H1 (cell line): ENCODE measurements at regions not wholly inside any gene's neighbourhood (a gene's known extent, or its start where the extent isn't known, plus 50 kb on each side); places are given as distances from the start of the nearest gene placed in this dataset.

Experiments used
- CTCF ChIA-PET: fragments of 300-600 bp; sonication (Branson Sonifier 250); formaldehyde crosslinking; loops from one replicate; lab custom pipeline; 2021; ENCODE audit not compliant: partially characterized antibody; lab: Charles Lee
- POLR2A ChIA-PET: fragments of 300-600 bp; sonication (Branson Sonifier 250); formaldehyde crosslinking; loops from one replicate; lab custom pipeline; 2021; ENCODE audit warnings: inconsistent platforms; ENCODE audit not compliant: partially characterized antibody; lab: Charles Lee
- DNase-seq, 2 experiments: peaks; one replicate each; pipeline versions ENCODE4 v3.0.0 to v3.0.0-alpha.2; 2010 to 2022; ENCODE audit warnings: low spot score in 2 of 2, low read depth in 1 of 2, mixed read lengths in 1 of 2
- FAIRE-seq: peaks from 2 replicates; lab custom pipeline; 2011; peaks lifted over from hg19 to GRCh38; lab: Jason Lieb, UNC
- H2AFZ ChIP-seq: 2 replicates; pipeline ENCODE4 v1.8.1; 2012; ENCODE audit warnings: low read length, inconsistent platforms
- H2AK5ac ChIP-seq: 2 replicates; pipeline ENCODE4 v1.6.1; 2013; ENCODE audit warnings: low read depth, low read length
- H2BK120ac ChIP-seq: replicated peaks from 2 replicates; pipeline ENCODE3; 2013; ENCODE audit warnings: low read depth, low read length, inconsistent platforms
- H2BK12ac ChIP-seq: 2 replicates; pipeline ENCODE4 v1.6.1; 2013; ENCODE audit warnings: low read depth, low read length
- H2BK15ac ChIP-seq: 2 replicates; pipeline ENCODE4 v1.6.1; 2013; ENCODE audit warnings: low read length
- H2BK20ac ChIP-seq: 2 replicates; pipeline ENCODE4 v1.6.1; 2013; ENCODE audit warnings: low read length
- H2BK5ac ChIP-seq: 2 replicates; pipeline ENCODE4 v1.6.1; 2013; ENCODE audit warnings: low read depth, low read length
- H3K14ac ChIP-seq: 2 replicates; pipeline ENCODE4 v1.6.1; 2013; ENCODE audit warnings: inconsistent platforms; ENCODE audit not compliant: insufficient read length
- H3K18ac ChIP-seq: 2 replicates; pipeline ENCODE4 v1.6.1; 2013; ENCODE audit warnings: low read length; ENCODE audit errors: extremely low read depth
- H3K23ac ChIP-seq: 2 replicates; pipeline ENCODE4 v1.6.1; 2013; ENCODE audit warnings: inconsistent platforms; ENCODE audit not compliant: insufficient read length
- H3K23me2 ChIP-seq: 2 replicates; pipeline ENCODE4 v1.6.1; 2013; ENCODE audit warnings: low read depth, low read length
- H3K27ac ChIP-seq: 2 replicates; pipeline ENCODE4 v1.6.1; 2011; ENCODE audit warnings: low read depth, low read length, inconsistent platforms
- H3K27me3 ChIP-seq, 4 experiments: replicated peaks in 1 of 4; 1 replicate in 1 of 4; 2 replicates in 3 of 4; pipeline versions ENCODE4 v1.6.1 to v1.8.1; 2011 to 2013; ENCODE audit warnings: low read length in 3 of 4, mild to moderate bottlenecking in 3 of 4, inconsistent platforms in 2 of 4, mixed read lengths in 2 of 4, moderate library complexity in 1 of 4; ENCODE audit not compliant: control insufficient read depth in 3 of 4, insufficient read depth in 3 of 4; ENCODE audit errors: extremely low read depth in 1 of 4
- H3K36me3 ChIP-seq, 4 experiments: 2 replicates each; pipeline versions ENCODE4 v1.6.1 to v1.8.1; 2011 to 2013; ENCODE audit warnings: mild to moderate bottlenecking in 4 of 4, low read length in 3 of 4, moderate library complexity in 2 of 4, control low read depth in 1 of 4, inconsistent platforms in 1 of 4; ENCODE audit not compliant: insufficient read depth in 4 of 4, control insufficient read depth in 2 of 4
- H3K4ac ChIP-seq: replicated peaks from 2 replicates; pipeline ENCODE3; 2013; ENCODE audit warnings: low read length, low read depth, mixed read lengths, inconsistent platforms; ENCODE audit not compliant: insufficient read length
- H3K4me1 ChIP-seq, 4 experiments: replicated peaks in 1 of 4; 1 replicate in 1 of 4; 2 replicates in 3 of 4; pipeline versions ENCODE4 v1.6.1 to v1.8.1; 2011 to 2013; ENCODE audit warnings: low read length in 3 of 4, inconsistent platforms in 2 of 4, mixed read lengths in 1 of 4; ENCODE audit not compliant: insufficient read depth in 4 of 4, control insufficient read depth in 3 of 4
- H3K4me2 ChIP-seq, 2 experiments: 2 replicates each; pipeline versions ENCODE4 v1.6.1 to v1.8.1; 2011 to 2013; ENCODE audit warnings: low read depth in 2 of 2, low read length in 2 of 2, control low read depth in 1 of 2, inconsistent platforms in 1 of 2, mild to moderate bottlenecking in 1 of 2; ENCODE audit not compliant: insufficient read depth in 1 of 2
- H3K4me3 ChIP-seq, 4 experiments: fragments of 200-600, 300-600 bp in 1 of 4; sonication (generic), shearing (Covaris generic), sonication (Bioruptor Twin) in 1 of 4; 2 replicates each; pipeline versions ENCODE4 v1.5.1 to v1.8.1; 2011 to 2016; ENCODE audit warnings: low read length in 4 of 4, low read depth in 3 of 4, control low read depth in 2 of 4, inconsistent platforms in 2 of 4, mild to moderate bottlenecking in 2 of 4, mixed read lengths in 1 of 4, moderate library complexity in 1 of 4; ENCODE audit not compliant: insufficient read depth in 2 of 4; ENCODE audit errors: extremely low read depth in 1 of 4
- H3K56ac ChIP-seq: replicated peaks from 2 replicates; pipeline ENCODE3; 2013; ENCODE audit warnings: low read depth, mild to moderate bottlenecking, mixed read lengths, low read length, inconsistent platforms; ENCODE audit not compliant: insufficient read length
- H3K79me1 ChIP-seq: 2 replicates; pipeline ENCODE4 v1.6.1; 2013; ENCODE audit warnings: low read depth, low read length, control low read depth
- H3K79me2 ChIP-seq, 2 experiments: 2 replicates each; pipeline versions ENCODE4 v1.6.1 to v1.8.1; 2012 to 2013; ENCODE audit warnings: low read length in 2 of 2, mild to moderate bottlenecking in 2 of 2, inconsistent platforms in 1 of 2; ENCODE audit not compliant: insufficient read depth in 2 of 2, control insufficient read depth in 1 of 2
- H3K9ac ChIP-seq, 4 experiments: replicated peaks in 1 of 4; 1 replicate in 1 of 4; 2 replicates in 3 of 4; pipeline versions ENCODE4 v1.6.1 to v1.8.1; 2011 to 2013; ENCODE audit warnings: low read depth in 3 of 4, low read length in 3 of 4, control low read depth in 2 of 4, mild to moderate bottlenecking in 2 of 4, moderate library complexity in 2 of 4, inconsistent platforms in 1 of 4; ENCODE audit errors: extremely low read depth in 1 of 4
- H3K9me3 ChIP-seq, 2 experiments: 2 replicates each; pipeline versions ENCODE4 v1.6.1 to v1.8.1; 2012 to 2013; ENCODE audit warnings: mild to moderate bottlenecking in 2 of 2, moderate library complexity in 2 of 2, control low read depth in 1 of 2, inconsistent platforms in 1 of 2, low read depth in 1 of 2, low read length in 1 of 2, mixed read lengths in 1 of 2; ENCODE audit not compliant: insufficient read depth in 2 of 2
- H4K20me1 ChIP-seq, 2 experiments: replicated peaks in 1 of 2; 2 replicates each; pipeline versions ENCODE3 to v1.8.1; 2011 to 2013; ENCODE audit warnings: inconsistent platforms in 2 of 2, low read length in 2 of 2, mild to moderate bottlenecking in 1 of 2; ENCODE audit not compliant: insufficient read depth in 2 of 2, control insufficient read depth in 1 of 2
- H4K5ac ChIP-seq: 2 replicates; pipeline ENCODE4 v1.6.1; 2013; ENCODE audit warnings: low read length, low read depth, mixed read lengths, inconsistent platforms; ENCODE audit not compliant: insufficient read length
- H4K8ac ChIP-seq: 2 replicates; pipeline ENCODE4 v1.8.0; 2013; ENCODE audit warnings: mild to moderate bottlenecking, moderate library complexity, low read length, inconsistent platforms; ENCODE audit not compliant: insufficient read depth; ENCODE audit errors: extremely low read depth
- H4K91ac ChIP-seq: replicated peaks from 2 replicates; pipeline ENCODE3; 2013; ENCODE audit warnings: low read length, mixed read lengths, inconsistent platforms; ENCODE audit not compliant: insufficient read length
- CEBPB ChIP-seq: IDR thresholded peaks from 2 replicates; pipeline ENCODE4 v1.6.1; 2012; ENCODE audit warnings: low read depth, low read length
- GABPA ChIP-seq: IDR thresholded peaks from 2 replicates; pipeline ENCODE4 v1.6.1; 2011; ENCODE audit warnings: mild to moderate bottlenecking, low read length, moderate library complexity, borderline replicate concordance; ENCODE audit not compliant: insufficient read depth
- SIRT6 ChIP-seq: IDR thresholded peaks from one replicate; pipeline ENCODE4 v1.7.1; 2012; ENCODE audit warnings: low read length, inconsistent platforms
- TAF1 ChIP-seq: IDR thresholded peaks from 2 replicates; pipeline ENCODE4 v1.6.1; 2011; ENCODE audit warnings: mild to moderate bottlenecking, low read depth, low read length
- WGBS, 2 experiments: shearing (Covaris generic) in 1 of 2; methylation state at CpG; one replicate each; pipeline versions ENCODE4 v1.1.6 to v1.1.7; 2013 to 2015; ENCODE audit warnings: low lambda C conversion rate in 2 of 2, mixed read lengths in 2 of 2, inconsistent platforms in 1 of 2, low coverage in 1 of 2, missing lambda C conversion rate in 1 of 2; ENCODE audit not compliant: insufficient replicate concordance in 2 of 2, insufficient coverage in 1 of 2, insufficient read length in 1 of 2; ENCODE audit errors: extremely low coverage in 1 of 2, missing lambda C conversion rate in 1 of 2; 5-methylcytosine and 5-hydroxymethylcytosine counted together

DNA sequence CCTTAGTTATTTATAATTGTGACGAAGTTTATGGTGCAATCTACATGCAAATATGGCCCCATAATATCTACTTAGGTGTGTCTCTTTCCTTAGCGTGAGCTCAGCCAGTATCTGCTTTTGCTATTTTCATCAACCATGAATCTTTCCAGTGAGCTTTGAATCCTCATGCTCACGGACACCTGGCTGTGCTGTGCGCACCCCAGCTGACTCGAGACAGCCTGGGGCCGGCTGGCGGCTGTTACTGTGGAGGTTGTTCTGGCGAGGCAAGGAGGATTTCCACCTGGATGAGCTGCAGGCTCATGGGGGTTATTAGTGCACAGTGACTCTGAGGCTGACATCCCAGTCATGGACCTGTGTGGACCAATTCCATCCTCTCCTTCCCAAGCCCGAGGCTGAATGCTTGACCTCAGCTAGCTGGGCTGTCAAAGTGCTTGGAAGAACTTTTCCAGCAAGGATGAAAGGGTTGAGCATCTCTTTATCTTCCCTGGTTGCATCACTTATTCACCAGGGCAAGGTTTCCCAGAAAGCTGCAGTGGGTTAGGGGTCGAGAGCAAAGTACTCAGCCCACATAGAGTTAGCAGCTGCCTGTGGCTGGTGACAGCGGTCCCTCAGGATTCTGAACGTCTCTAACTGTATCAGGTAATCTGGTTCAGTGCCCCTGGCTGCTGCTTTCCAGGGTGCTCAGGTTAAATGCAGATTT is 141.7 kb downstream of the ARL4C start:
- H3K36me3 ChIP-seq, result no peaks in the 10 kb centered on the region
- no peak overlapping the region for H3K4me2 ChIP-seq
- TF ChIP-seq TAF1 (no peak), CEBPB (peak; percentile 49; the same call in 1 of the 2 replicates), SIRT6 (no peak), GABPA (no peak)
- H2BK20ac ChIP-seq, result no peak overlapping the region
- WGBS, 2 experiments, result 88% methylated on average over 12 of the region's 12 CpGs; no CpG with 5 or more reads in 1 of the 2 experiments
- H3K4me1 ChIP-seq, result peaks cover 0 to 4% (median 2%) of the 10 kb centered on the region in 4 experiments; a peak in 3 of 7 replicates
- no peaks in the 10 kb centered on the region for H3K23me2 ChIP-seq
- no peak for FAIRE-seq
- CTCF ChIA-PET, result interaction anchor here (0.6 to 0.8 kb wide), 3 partner anchors 13 to 691 kb away, joined by 3 read pairs; no protein-coding TSS in a partner anchor
- no peak overlapping the region for H3K4ac ChIP-seq
- H2BK5ac ChIP-seq, result peak overlapping the region; percentile 18; the same call in 1 of the 2 replicates
- POLR2A ChIA-PET, result no interaction called here
- 0 out of 2 replicates have a peak overlapping the region, but pooled peaks have one; percentile 6 for H2AFZ ChIP-seq
- no peak overlapping the region for H3K9ac ChIP-seq
- no peaks in the 10 kb centered on the region for H3K79me2 ChIP-seq
- no peak overlapping the region for H2BK120ac ChIP-seq
- H3K14ac ChIP-seq, result no peak overlapping the region
- H3K18ac ChIP-seq, result no peak overlapping the region
- no peak overlapping the region for H4K5ac ChIP-seq
- no peaks in the 10 kb centered on the region for H4K20me1 ChIP-seq
- peaks cover 2 to 6% of the 10 kb centered on the region in 2 experiments; a peak in 1 of 4 replicates for H3K9me3 ChIP-seq
- H2BK12ac ChIP-seq, result peak overlapping the region; percentile 19; the same call in 1 of the 2 replicates
- no peak overlapping the region for H3K4me3 ChIP-seq
- H2BK15ac ChIP-seq, result no peak overlapping the region
- H3K27me3 ChIP-seq, result no peaks in the 10 kb centered on the region; a peak in 1 of 7 replicates
- DNase-seq, result no peak
- H3K56ac ChIP-seq, result no peak overlapping the region
- H3K27ac ChIP-seq, result no peak overlapping the region
- H4K91ac ChIP-seq, result no peak overlapping the region
- no peak overlapping the region for H2AK5ac ChIP-seq
- H3K23ac ChIP-seq, result no peak overlapping the region
- H3K79me1 ChIP-seq, result no peaks in the 10 kb centered on the region
- no peak overlapping the region for H4K8ac ChIP-seq
